Limb (tissue), 2 donors: ENCODE measurements at regions not wholly inside any gene's neighbourhood (a gene's known extent, or its start where the extent isn't known, plus 50 kb on each side); places are given as distances from the start of the nearest gene placed in this dataset.

Experiments used
- DNase-seq, 2 donors: peaks; one replicate each; pipeline ENCODE4 v3.0.0-alpha.2; 2016; ENCODE audit errors: extremely low spot score in 2 of 2

DNA sequence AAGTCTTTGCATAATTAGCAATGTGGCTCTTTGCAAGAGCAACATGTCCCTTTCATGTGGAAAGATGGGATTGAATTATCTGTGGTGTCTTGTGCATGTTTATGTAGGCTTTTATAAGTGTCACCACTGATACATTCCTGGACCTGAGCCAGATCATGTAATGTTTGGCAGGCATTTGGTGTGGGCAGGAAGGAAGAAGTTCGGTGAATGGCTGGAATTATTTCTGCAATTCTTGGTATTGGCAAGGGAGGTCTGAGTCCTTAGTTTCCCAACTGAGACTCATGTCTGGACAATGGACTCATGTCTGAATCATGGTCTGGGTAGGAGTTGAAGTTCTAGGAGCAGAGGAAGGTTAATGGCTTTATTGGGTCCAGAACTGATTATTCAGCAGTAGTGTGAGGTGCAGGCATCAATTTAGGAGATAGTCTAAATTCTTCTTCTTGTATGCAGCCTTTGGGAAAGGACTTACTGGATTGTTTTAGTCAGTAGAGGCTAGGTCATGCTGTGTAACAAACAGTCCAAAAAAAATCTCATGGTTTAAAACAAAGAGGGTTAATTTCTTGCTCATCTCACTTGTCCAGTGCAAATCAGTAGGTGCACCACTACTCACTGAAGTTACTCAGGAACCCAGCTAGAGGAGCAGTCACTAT is 186.5 kb upstream of the LHX5 start:
- DNase-seq = no peak

DNA sequence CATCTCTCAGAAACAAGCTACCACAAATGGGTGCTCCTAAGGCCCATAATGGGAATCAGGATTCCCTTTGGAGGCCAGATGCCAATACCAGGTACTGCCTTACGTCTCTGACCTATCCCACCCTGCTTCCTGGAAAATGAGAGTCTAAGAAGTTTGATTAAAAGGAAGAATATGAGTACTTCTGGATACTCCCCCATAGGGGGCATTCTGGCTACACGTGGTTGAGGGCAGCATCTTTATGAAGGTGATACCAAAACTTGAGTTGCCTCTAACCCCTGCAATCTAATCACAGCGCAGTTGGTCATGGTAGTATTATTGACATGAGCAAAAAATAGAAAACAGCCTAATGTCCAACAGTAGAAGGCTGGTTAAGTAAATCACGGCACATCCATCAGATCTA is 184.2 kb upstream of the LHX5 start:
- DNase-seq = no peak

GRCh38 chr12:113655479-113655878 is 183.8 kb upstream of the LHX5 start:
- no peak for DNase-seq

- DNase-seq = no peak
Observed at GRCh38 chr12:113651662-113652061, 180.0 kb upstream of the LHX5 start.

DNA sequence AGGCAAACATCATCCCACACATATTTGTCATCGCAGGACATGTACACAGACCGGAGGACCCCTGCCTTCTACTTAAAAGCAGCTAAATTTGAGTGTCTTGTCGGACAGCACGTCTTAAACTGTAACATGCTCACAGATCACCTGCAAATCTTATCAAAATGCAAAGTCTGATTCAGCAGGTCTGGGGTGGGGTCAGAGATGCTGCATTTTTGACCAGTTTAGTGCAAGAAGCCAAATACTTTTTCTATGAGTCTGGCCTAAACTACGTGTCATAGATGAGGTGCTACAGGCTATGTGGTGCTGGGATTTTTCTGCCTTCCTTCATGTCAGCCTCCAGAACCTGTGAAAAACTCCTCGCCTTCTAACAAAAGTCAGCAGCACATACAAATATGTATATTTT is 178.8 kb upstream of the LHX5 start:
- DNase-seq = no peak

DNA sequence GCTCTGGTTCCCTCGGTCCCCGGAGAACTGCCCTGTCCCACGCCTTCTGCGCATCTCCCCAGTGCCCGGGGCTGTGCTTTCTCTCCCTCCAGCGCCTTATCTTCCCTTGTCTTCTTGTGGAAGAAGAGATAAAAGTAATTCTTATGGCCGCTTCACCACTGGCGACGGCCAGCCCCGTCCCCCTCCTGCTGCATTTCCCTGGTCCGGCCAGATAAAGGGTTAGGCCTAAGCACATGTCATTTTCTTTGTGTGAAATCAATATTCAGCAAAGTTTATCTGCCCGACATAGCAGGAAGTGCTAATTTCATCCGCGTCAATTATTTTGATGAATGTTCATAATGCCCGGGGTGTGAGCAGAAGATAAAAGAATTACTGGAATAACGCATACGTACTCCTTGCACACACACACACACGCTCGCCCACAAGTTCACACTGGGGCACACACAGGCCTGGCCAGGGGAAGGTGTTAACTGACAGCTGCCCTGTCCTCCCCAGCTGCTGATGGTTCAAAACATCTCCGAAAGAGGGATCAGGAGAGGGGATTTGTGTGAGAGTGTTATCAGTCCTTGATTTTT is 177.7 kb upstream of the LHX5 start:
- no peak for DNase-seq

- no peak for DNase-seq
Observed at GRCh38 chr12:113647048-113647447, 175.4 kb upstream of the LHX5 start.

GRCh38 chr12:113645603-113646002 is 173.9 kb upstream of the LHX5 start:
- DNase-seq = no peak

- DNase-seq = no peak
Observed at GRCh38 chr12:113645183-113645582, 173.5 kb upstream of the LHX5 start.

DNA sequence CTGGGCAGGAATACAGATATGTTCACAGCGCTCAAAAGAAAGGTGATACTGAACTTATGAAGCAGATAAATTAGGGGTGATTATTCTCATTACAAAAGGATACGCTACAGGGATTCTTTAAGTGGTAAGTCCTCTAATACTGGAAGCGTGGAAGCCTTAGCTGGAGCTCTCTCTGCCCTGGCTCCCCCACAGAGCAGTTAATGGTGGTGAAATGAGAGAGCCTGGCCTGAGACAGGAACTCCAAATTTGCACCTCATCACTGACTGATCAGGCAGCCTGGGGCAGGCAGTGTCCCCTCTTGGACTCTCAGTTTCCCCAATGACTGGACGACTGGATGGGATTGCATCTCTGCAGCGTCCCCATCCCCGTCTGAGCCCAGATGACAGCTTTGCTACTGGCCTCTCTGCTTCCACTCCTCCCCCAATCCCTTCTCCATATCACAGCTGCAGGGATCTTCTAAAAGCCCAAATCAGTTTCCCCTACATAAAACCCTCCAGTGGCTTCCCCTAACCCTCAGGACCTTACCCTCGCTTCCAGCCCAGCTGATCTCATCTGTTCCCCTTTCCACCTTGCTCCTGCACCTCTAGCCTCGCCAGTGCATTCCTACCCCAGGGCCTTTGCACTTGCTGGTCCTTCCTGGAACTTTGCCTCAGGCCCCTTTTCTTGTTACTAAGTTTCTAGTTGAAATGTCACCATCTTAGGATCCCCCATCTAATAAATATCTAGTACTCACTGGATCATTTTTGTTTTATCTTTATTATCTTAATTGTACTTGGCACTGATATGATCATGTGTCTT is 171.7 kb upstream of the LHX5 start:
- no peak for DNase-seq

GRCh38 chr12:113642672-113643071 is 171.0 kb upstream of the LHX5 start:
- DNase-seq = no peak

GRCh38 chr12:113642216-113642615 is 170.5 kb upstream of the LHX5 start:
- DNase-seq = no peak

DNA sequence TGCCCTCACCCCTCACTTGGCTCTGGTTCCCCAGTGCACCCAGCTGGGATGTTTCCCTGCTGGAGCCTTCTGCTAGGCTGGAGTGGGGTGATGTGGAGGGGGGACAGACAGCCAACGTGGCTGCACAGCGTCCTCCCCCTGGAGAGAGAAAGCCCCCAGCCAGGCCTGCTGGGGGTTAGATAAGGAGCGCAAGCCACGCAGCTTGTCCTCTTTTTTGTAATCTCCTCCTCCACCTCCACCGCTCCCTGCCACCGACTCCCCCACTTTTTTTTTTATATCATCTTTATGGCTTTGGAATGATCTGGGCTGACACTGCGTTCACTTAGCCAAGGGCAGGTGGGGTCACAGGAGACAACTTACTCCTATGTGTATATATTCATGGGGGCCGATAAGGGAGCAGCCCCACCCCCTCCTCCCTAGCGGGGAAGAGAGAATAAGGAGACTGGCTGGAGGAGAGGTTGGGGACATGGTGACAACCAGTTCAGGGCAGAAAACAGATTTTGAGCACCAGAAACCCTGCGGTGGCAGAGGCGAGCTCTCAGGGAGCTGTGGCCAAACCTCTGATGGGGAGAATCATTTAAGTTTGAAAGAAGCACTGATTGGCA is 169.9 kb upstream of the LHX5 start:
- DNase-seq = no peak

DNA sequence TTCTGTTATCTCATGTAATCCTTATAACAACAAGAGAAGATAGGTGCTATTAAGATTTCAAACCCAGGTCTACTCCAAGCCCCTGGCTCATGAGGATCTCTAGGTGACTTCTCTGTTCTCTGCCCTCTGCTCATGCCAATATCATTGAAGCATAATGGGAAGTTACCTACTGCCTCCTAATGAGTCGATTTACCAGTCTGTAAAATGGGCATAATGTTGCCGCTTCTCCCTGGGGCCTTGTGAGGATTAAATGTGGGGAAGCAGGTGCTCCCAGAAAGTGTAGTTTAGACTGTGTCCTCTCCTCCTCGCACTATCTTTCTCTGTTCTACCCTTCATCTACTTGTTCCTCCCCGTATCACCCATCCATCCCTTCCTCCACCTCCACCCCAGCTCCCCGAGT is 169.2 kb upstream of the LHX5 start:
- DNase-seq = no peak

DNA sequence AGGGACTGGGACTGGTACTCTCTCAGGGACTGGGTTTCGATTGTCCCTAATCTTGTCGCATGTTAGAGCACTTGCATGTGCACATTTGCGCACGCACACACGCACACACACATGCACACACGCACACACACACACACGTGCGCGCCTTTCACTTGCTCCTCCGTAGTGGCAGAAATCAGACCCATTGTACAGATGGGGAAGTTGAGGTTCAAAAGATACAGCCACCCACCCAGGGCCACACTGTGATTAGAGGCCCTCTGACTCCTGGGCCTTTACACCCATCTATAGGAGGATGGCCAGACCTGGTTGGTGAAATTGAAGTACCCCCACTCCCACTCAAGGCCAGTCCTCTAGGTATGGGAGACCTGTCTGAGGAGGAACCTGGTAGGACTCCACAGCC is 167.8 kb upstream of the LHX5 start:
- DNase-seq = no peak

- no peak for DNase-seq
Observed at GRCh38 chr12:113638460-113638775, 166.7 kb upstream of the LHX5 start.

DNA sequence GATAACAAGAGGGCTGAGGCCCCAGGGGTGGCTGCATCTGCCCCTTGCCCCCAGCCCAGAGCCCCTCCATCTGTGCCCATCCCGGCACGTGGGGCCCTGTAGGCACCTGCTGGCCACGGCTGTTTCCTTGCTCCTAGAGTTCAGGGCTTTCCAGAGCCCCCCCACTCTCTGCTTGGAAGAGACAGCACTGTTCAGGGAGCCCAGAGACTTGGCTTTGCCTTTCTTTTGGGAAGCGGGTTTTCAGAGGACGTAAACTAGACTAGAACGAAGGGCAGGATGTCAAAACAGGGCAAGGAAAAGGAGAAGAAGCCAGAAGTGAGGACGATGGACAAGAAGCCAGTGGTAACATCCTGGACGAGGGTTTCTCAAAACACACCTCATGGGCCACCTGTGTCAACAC is 163.3 kb upstream of the LHX5 start:
- DNase-seq = no peak

DNA sequence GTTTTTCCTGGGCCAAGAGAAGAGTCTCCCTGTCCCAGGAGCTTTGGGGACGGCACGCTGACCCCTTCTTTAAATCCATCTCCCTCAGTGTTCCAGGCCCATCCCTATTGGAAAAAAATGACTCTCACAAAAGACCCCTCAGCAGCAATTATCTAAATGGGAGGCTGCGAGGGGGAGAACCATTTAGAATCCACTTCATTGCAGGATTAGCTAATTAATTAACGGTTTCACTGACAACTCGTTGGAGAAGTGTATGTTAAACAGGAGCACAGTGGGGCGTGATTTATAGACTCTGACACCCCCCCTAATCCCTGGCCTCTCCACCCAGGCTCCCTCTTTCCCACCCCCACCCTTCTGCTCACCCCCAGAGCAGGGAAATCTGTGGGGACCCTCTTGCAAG is 162.8 kb upstream of the LHX5 start:
- no peak for DNase-seq

DNA sequence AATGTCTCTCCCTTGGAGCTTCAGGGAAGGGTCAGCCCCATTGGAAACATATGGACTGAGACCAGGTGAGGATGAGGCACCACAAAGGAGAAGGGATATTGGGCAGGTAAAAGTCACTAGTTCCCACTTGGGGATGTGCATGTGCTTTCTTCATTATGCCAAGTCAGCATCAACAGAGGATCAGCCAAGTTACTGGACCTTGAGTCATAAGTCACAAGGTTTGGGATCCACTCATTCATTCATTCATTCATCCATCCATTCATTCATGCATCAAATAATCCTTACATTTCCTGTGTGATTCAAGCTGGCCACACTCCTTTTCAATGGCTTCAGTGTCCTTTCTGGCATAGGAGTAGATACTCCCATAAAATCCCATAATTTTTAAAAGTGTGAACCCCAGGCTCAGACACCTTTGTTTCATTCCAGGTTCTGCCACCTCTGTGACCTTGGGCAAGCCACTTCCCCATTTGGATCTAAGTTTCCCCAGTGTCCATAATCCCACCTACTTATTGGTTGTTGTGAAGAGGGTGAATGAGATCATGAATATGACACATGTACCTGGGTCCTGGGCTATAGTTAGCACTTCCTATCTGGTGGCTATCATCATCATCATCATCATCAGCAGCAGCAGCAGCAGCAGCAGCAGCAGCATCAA is 162.1 kb upstream of the LHX5 start:
- no peak for DNase-seq

DNA sequence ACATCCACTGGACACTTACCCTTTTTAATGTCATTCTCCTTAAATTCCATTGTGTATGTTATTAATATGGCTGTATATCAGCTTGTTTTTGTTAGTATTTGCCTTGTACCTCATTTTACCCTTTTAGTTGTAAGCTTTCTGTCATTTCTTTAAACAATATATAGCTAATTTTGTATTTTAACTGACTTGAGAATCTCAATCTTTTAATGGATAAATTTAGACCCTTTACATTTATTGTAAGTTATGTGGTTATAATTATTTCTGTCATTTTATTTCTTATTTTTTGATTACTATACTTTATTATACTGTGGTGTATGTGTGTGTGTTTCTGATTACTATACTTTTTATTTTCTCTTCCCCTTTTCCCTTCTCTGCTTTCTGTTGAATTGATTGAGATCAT is 159.0 kb upstream of the LHX5 start:
- DNase-seq = no peak

- DNase-seq = no peak
Observed at GRCh38 chr12:113625499-113625898, 153.8 kb upstream of the LHX5 start.

GRCh38 chr12:113622410-113622809 is 150.7 kb upstream of the LHX5 start:
- DNase-seq = no peak
